Chondrocyte (in vitro differentiated cells): ENCODE measurements at regions not wholly inside any gene's neighbourhood (a gene's known extent, or its start where the extent isn't known, plus 50 kb on each side); places are given as distances from the start of the nearest gene placed in this dataset.

Source experiments
- DNase-seq: peaks from one replicate; pipeline ENCODE4 v3.0.0; 2021; ENCODE audit warnings: mixed read lengths, low spot score
- H3K27ac Mint-ChIP-seq: one replicate; pipeline ENCODE4 v1.8.0; 2021; ENCODE audit warnings: mild to moderate bottlenecking, moderate library complexity, mixed read lengths; ENCODE audit not compliant: unreplicated experiment
- H3K27me3 Mint-ChIP-seq: 2 replicates; pipeline ENCODE4 v1.8.0; 2021; ENCODE audit warnings: low read depth, mixed read lengths
- H3K36me3 Mint-ChIP-seq: 2 replicates; pipeline ENCODE4 v1.8.0; 2021; ENCODE audit warnings: low read depth, mixed read lengths
- H3K4me1 Mint-ChIP-seq: 2 replicates; pipeline ENCODE4 v1.8.0; 2021; ENCODE audit warnings: low read depth, mild to moderate bottlenecking, mixed read lengths
- H3K4me3 Mint-ChIP-seq: one replicate; pipeline ENCODE4 v1.8.0; 2021; ENCODE audit warnings: mild to moderate bottlenecking, moderate library complexity, mixed read lengths; ENCODE audit not compliant: unreplicated experiment
- H3K9me3 Mint-ChIP-seq: 2 replicates; pipeline ENCODE4 v1.8.0; 2021; ENCODE audit warnings: low read depth, mixed read lengths
- TF ChIP-seq, protein P1 (sequence below): fragments of 200-600 bp; sonication (generic); IDR thresholded peaks from 2 replicates; pipeline ENCODE4 v1.5.0; 2021; ENCODE audit warnings: antibody characterized with exemption, mild to moderate bottlenecking, moderate library complexity

DNA sequence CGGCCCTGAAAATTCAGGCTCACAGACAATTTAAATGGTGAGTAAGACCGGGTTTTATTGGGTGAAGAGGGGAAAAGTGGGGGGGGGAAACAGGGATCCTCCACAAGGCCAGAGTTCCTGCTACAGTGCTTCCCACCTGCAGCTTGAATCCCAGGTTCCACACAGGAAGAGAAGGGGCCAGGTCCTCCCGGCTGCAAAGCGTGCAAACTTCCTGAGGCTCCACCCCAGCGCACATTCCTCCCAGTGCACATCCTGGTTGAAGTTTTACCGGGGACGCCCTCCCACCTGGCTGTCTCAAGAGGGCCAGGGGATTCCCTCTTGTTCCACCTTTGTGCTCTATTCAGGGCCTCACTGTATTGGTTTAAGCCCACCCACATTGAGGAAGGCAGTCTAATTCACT lies 347.7 kb upstream of the REG3G start:
- DNase-seq = no peak
- Mint-ChIP-seq H3K4me3 (no peak overlapping the region), H3K9me3 (no peaks in the 10 kb centered on the region), H3K36me3 (no peaks in the 10 kb centered on the region), H3K27me3 (peaks cover 4% of the 10 kb centered on the region), H3K4me1 (no peaks in the 10 kb centered on the region), H3K27ac (no peak overlapping the region)
- TF ChIP-seq, protein P1, sequence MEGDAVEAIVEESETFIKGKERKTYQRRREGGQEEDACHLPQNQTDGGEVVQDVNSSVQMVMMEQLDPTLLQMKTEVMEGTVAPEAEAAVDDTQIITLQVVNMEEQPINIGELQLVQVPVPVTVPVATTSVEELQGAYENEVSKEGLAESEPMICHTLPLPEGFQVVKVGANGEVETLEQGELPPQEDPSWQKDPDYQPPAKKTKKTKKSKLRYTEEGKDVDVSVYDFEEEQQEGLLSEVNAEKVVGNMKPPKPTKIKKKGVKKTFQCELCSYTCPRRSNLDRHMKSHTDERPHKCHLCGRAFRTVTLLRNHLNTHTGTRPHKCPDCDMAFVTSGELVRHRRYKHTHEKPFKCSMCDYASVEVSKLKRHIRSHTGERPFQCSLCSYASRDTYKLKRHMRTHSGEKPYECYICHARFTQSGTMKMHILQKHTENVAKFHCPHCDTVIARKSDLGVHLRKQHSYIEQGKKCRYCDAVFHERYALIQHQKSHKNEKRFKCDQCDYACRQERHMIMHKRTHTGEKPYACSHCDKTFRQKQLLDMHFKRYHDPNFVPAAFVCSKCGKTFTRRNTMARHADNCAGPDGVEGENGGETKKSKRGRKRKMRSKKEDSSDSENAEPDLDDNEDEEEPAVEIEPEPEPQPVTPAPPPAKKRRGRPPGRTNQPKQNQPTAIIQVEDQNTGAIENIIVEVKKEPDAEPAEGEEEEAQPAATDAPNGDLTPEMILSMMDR = no peak

DNA sequence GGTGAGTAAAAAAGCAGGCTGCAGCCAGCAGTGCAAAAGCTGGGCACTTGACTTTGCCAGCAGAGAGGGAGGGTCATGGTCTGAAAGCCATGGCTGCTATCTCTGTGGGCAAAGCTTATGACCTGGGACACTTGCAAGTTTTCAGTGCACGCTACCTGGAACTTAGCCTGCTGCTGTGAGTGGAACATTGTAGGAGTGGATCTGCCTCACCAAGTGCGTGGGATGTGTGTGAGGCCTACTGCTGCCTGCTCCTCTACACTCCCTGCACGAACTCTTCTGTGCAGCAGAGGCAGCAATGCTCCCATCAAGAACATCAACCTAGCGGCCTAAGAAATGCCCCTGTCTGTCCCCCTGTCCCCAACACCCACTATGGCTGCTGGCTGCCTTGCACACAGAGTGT lies 344.1 kb upstream of the REG3G start:
- no peak overlapping the region for H3K27ac Mint-ChIP-seq
- H3K4me1 Mint-ChIP-seq = no peaks in the 10 kb centered on the region
- no peak overlapping the region for H3K4me3 Mint-ChIP-seq
- H3K9me3 Mint-ChIP-seq = peaks cover 14% of the 10 kb centered on the region
- DNase-seq = no peak
- TF ChIP-seq, protein P1 = no peak
- H3K36me3 Mint-ChIP-seq = no peaks in the 10 kb centered on the region
- H3K27me3 Mint-ChIP-seq = peaks cover 2% of the 10 kb centered on the region

DNA sequence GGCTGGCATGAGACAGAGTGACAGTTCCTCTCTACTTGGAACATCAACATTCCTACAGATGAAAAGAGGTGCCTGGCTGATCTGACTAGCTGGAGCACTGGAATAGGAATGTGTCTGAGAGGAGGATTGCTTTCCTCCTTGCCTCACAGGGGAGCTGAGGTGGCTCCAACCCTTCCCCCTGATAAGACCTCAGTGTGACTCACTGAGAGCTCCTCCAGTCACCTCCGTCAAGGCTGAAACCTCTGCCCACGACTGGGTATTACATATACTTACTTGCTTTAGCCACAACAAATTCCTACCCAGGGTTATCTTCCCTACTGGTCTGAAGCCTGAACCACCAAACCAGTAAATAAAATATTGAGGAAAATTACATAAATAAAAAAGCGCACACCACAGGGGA lies 342.7 kb upstream of the REG3G start:
- no peak overlapping the region for H3K27ac Mint-ChIP-seq
- H3K4me3 Mint-ChIP-seq = no peak overlapping the region
- DNase-seq = no peak
- TF ChIP-seq, protein P1 = no peak
- H3K9me3 Mint-ChIP-seq = peaks cover 14% of the 10 kb centered on the region
- H3K36me3 Mint-ChIP-seq = no peaks in the 10 kb centered on the region
- peaks cover 5% of the 10 kb centered on the region for H3K27me3 Mint-ChIP-seq
- no peaks in the 10 kb centered on the region for H3K4me1 Mint-ChIP-seq

DNA sequence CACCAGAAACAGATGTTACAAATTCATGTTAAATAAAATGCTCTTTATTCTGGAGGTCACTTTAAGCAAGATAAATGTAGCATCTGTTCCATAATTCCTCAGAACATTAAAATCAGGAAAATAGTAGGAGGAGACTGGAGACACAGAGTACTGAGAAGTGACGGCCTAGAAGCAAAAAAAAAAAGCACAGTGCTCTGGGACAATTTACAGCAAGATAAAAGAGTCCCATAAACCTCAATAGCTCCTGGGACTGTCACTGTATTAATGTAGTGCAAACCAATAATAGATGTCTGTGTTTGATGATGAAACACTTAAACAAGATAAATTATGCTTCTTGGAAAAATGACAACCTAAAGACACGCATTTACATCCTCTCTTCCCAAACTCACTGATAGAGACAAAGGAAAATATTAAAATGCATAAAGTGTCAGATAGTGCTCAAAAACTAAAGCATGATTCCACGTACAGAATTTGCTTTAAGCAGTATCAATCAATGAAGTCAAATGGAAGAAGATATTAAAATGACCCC lies 338.8 kb upstream of the REG3G start:
- no peak overlapping the region for H3K4me3 Mint-ChIP-seq
- H3K4me1 Mint-ChIP-seq = no peaks in the 10 kb centered on the region
- peaks cover 3% of the 10 kb centered on the region for H3K36me3 Mint-ChIP-seq
- no peak for DNase-seq
- TF ChIP-seq, protein P1 = no peak
- H3K27ac Mint-ChIP-seq = no peak overlapping the region
- peaks cover 3% of the 10 kb centered on the region for H3K27me3 Mint-ChIP-seq
- peaks cover 24% of the 10 kb centered on the region for H3K9me3 Mint-ChIP-seq

DNA sequence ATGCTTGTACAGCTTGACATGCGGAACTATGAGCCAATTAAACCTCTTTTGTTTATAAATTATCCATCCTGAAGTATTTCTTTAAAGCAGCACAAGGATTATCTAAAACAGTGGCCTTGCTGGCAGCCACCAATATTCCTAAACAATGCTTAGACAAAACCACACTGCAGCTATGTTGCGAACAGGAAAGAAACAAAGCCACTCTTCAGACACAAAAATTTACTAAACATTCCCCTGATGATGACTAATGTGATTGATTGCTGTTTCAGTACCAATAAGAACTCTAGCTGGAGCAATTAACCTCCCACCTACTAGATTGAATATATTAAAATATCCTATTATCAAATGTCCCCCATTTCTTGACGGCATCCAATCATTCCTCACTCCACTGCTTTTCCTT lies 325.8 kb upstream of the REG3G start:
- no peak overlapping the region for H3K27ac Mint-ChIP-seq
- no peaks in the 10 kb centered on the region for H3K36me3 Mint-ChIP-seq
- no peak overlapping the region for H3K4me3 Mint-ChIP-seq
- H3K27me3 Mint-ChIP-seq = peaks cover 2% of the 10 kb centered on the region
- H3K4me1 Mint-ChIP-seq = no peaks in the 10 kb centered on the region
- no peak for DNase-seq
- peaks cover 3% of the 10 kb centered on the region for H3K9me3 Mint-ChIP-seq
- TF ChIP-seq, protein P1 = no peak
